Erythroblast (primary cell): ENCODE measurements at regions not wholly inside any gene's neighbourhood (a gene's known extent, or its start where the extent isn't known, plus 50 kb on each side); places are given as distances from the start of the nearest gene placed in this dataset.

ENCODE experiments used
- DNase-seq, 2 experiments: peaks; one replicate each; lab custom pipeline; 2025; lab: John Stamatoyannopoulos, UW
- GATA1 ChIP-seq: IDR thresholded peaks from 2 replicates; pipeline ENCODE4 v1.6.1; 2011; ENCODE audit warnings: low read depth, mild to moderate bottlenecking, control low read depth, low read length, moderate library complexity
- POLR2A ChIP-seq: IDR thresholded peaks from 2 replicates; pipeline ENCODE4 v1.6.1; 2011; ENCODE audit warnings: mild to moderate bottlenecking, low read length

DNA sequence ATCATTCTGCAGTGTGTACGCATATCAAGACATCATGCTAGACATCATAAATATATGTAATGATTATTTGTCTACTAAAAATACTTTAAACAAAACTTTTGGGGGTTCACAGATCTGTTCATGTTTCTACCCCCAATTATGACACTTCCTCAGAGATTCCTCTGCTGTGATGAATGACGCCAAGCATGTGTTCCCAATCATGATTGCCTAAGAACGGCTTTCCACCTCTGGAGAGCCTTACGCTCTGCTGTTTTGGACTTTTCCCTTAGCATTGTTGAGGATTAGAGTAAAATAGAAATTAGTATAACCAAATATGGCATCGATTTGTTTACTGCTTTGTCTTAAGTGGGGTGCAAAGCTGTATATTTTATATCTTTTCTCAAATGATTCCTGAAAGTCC lies 236.3 kb upstream of the IGFBP3 start:
- no peak for TF ChIP-seq POLR2A
- no peak for TF ChIP-seq GATA1
- no peak for DNase-seq

GRCh38 chr7:46156853-46157252 lies 235.8 kb upstream of the IGFBP3 start:
- TF ChIP-seq GATA1: no peak
- no peak for TF ChIP-seq POLR2A
- DNase-seq: no peak

DNA sequence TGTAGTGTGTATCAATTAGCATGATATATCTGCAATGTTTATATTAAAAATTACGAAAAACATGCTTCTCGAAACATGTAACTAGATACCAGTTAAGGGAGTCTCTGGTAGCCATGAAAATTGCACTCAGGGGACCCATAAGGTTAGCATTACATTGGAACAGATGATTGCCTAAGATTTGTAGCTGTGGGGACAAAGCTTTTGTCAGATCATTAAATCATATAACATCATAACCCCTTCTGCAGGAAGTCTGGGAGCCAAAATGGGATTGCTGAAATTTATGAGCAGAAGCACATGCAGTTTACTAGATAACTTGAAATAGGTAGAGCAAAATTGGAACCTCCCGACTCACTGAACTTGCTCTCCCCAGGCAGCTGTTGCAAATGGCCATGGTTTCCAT lies 235.0 kb upstream of the IGFBP3 start:
- DNase-seq: no peak
- TF ChIP-seq POLR2A (no peak), GATA1 (no peak)

DNA sequence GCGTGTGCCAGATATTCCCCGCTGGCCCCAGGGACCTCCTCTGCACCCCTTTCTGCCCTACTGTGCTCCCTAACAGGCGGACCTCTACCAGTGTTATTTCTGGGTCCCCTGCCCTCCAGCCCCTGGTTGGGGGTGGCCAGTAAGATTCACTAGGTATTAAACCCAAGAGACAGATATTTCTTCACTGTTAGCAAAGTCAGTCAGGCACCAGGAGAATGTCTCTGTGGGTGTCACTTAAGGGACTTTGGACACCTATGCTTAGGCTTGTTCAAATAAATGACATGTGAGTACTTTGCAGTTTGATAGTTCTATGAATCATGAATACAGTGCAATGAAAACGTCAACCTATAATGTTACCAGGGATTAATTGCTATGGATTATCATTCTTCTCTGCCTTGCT lies 234.3 kb upstream of the IGFBP3 start:
- no peak for TF ChIP-seq POLR2A
- no peak for TF ChIP-seq GATA1
- DNase-seq: no peak

DNA sequence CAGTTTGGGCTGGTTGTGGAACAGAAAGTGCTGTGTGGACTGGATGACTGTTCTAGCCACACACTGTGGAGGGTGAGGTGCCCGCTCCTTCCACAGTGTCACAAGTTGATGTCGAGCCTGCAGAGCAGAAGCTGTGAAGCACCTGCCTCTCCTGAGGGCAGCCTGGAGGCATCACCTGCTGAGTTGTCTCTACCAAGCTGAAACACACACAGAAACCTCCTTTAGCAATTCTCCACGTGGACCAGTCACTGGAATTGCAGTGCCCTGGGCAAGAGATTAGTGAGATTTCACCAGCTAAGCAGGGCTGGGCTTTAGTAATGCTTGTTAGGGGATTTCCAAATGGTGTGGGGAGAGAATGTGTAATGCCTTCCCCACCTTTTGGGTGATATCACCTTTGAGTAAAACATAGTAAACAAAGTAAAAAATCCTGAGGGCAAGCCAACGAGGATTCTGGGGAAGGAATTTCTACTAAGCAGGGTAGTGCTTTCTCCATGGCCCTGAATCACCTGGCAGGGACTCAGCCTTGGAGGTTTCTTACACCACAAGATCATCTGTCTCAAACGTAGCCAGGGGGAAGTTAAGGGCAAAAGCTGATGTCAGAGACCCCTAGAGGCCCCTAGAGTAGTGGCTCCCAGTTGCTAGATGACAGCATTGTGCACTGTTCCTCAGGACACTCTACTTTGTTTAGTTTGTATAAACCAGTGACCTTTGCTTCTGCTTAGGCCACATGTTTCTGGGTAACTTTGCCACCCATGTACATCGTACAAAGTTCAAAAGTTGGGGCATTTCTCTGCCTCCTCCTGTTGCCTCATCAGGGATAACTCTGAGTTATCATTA lies 233.1 kb upstream of the IGFBP3 start:
- TF ChIP-seq GATA1: no peak
- no peak for TF ChIP-seq POLR2A
- no peak for DNase-seq

- DNase-seq: no peak
- no peak for TF ChIP-seq GATA1
- no peak for TF ChIP-seq POLR2A
Measured at GRCh38 chr7:46153583-46153950, 232.5 kb upstream of the IGFBP3 start.

GRCh38 chr7:46152696-46153095 lies 231.6 kb upstream of the IGFBP3 start:
- TF ChIP-seq POLR2A (no peak), GATA1 (no peak)
- no peak for DNase-seq

GRCh38 chr7:46150721-46151120 lies 229.6 kb upstream of the IGFBP3 start:
- DNase-seq: no peak
- TF ChIP-seq GATA1 (no peak), POLR2A (no peak)

- no peak for TF ChIP-seq GATA1
- no peak for TF ChIP-seq POLR2A
- DNase-seq: no peak
Measured at GRCh38 chr7:46150202-46150601, 229.1 kb upstream of the IGFBP3 start.

DNA sequence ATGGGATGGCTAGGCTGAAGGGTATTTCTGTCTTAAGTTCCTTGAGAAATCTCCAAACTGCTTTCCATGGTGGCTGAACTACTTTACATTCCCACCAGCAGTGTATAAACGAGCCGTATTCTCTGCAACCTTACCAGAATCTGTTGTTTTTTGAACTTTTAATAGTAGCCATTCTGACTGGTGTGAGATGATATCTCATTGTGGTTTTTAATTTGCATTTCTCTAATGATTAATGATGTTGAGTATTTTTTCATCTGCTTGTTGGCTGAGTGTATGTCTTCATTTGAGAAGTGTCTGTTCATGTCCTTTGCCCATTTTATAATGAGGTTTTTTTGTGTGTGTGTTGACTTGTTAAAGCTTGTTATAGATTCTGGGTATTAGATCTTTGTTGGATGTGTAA lies 226.8 kb upstream of the IGFBP3 start:
- DNase-seq: no peak
- TF ChIP-seq GATA1: no peak
- no peak for TF ChIP-seq POLR2A

DNA sequence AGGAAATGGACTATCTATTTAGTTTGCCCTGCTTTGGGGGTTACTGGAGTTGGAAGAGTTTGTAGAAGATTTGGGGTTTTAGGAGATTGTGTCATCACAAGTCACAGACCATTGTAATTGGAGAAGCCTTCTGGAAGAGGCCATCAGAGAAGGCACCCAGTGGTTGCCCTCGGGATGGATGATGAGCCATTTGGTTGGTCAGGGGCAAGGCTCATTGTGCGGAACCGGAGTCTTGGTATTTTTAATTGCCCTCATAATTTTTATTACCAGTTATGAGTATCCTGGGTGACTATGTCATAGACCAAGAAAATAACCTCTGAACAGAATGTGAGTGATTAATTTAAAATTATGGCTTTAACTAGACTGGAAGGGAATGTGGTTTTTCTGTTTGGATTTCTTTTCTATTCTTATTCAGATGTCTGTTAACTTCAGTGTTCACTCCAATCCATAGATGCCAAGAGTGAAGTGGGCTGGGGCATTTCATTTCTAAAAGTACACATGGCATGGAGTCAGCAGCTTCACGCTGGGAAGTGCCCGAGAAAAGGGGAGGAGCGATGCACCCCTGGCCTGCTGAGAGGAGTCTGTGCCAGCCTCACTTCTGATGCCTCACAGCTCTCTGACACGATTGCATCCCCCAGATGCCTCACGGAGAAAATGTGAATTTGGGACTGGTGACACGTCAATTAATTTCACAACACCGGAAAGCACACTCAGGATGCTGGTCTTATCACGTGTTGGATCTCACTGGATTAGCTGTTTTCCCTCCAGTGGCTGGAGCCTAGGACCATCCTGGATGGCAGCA lies 225.6 kb upstream of the IGFBP3 start:
- no peak for TF ChIP-seq POLR2A
- no peak for TF ChIP-seq GATA1
- DNase-seq: no peak

- TF ChIP-seq GATA1 (no peak), POLR2A (no peak)
- DNase-seq: no peak
Measured at GRCh38 chr7:46145412-46145811, 224.3 kb upstream of the IGFBP3 start.

- DNase-seq: no peak
- TF ChIP-seq POLR2A: no peak
- TF ChIP-seq GATA1: no peak
Measured at GRCh38 chr7:46143949-46144917, 223.2 kb upstream of the IGFBP3 start.

DNA sequence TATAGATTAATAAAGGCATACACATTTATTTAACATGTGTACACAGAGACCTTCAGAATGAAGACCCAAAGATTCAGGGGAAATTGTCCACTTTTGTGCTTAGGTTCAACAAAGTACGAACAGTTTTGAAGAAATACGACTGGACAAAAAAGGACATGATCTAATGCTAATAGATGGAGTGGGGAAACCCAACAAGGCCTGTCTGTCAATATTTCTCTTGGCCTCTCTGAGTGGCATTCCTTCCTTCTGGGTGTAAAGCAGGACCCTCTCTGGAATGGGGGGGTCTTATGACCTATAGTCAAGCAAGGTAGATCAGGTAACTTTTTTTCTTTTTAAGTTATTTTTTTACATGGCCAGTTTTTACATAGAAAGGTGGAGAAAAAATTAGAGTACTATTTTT lies 222.3 kb upstream of the IGFBP3 start:
- DNase-seq: no peak

More for the DNA sequence above, 222.3 kb upstream of the IGFBP3 start:
- TF ChIP-seq GATA1: no peak
- no peak for TF ChIP-seq POLR2A
